Immature natural killer cell (primary cell): ENCODE measurements at regions not wholly inside any gene's neighbourhood (a gene's known extent, or its start where the extent isn't known, plus 50 kb on each side); places are given as distances from the start of the nearest gene placed in this dataset.

Experiments used
- DNase-seq, 3 donors: peaks; one replicate each; pipeline ENCODE4 v3.0.0; 2022; ENCODE audit warnings: mixed read lengths in 1 of 3
- H3K27ac Mint-ChIP-seq, 6 donors: one replicate each; pipeline ENCODE4 v1.8.0; 2020; ENCODE audit warnings: mixed read lengths in 6 of 6, mild to moderate bottlenecking in 5 of 6, inconsistent platforms in 4 of 6, moderate library complexity in 3 of 6
- H3K27me3 Mint-ChIP-seq, 3 donors: one replicate each; pipeline ENCODE4 v1.8.0; 2020 to 2021; ENCODE audit warnings: low read depth in 3 of 3, mild to moderate bottlenecking in 3 of 3, mixed read lengths in 3 of 3, moderate library complexity in 3 of 3, inconsistent platforms in 1 of 3
- H3K36me3 Mint-ChIP-seq, 3 donors: one replicate each; pipeline ENCODE4 v1.8.0; 2020; ENCODE audit warnings: mixed read lengths in 3 of 3, inconsistent platforms in 2 of 3, mild to moderate bottlenecking in 2 of 3
- H3K4me1 Mint-ChIP-seq, 2 donors: one replicate each; pipeline ENCODE4 v1.8.0; 2020; ENCODE audit warnings: inconsistent platforms in 2 of 2, mild to moderate bottlenecking in 2 of 2, mixed read lengths in 2 of 2, moderate library complexity in 1 of 2
- H3K4me3 Mint-ChIP-seq, 5 donors: one replicate each; pipeline ENCODE4 v1.8.0; 2020; ENCODE audit warnings: mild to moderate bottlenecking in 5 of 5, mixed read lengths in 5 of 5, inconsistent platforms in 3 of 5, moderate library complexity in 3 of 5
- H3K9me3 Mint-ChIP-seq, 6 donors: one replicate each; pipeline ENCODE4 v1.8.0; 2020; ENCODE audit warnings: mild to moderate bottlenecking in 6 of 6, mixed read lengths in 6 of 6, inconsistent platforms in 4 of 6, moderate library complexity in 3 of 6

DNA sequence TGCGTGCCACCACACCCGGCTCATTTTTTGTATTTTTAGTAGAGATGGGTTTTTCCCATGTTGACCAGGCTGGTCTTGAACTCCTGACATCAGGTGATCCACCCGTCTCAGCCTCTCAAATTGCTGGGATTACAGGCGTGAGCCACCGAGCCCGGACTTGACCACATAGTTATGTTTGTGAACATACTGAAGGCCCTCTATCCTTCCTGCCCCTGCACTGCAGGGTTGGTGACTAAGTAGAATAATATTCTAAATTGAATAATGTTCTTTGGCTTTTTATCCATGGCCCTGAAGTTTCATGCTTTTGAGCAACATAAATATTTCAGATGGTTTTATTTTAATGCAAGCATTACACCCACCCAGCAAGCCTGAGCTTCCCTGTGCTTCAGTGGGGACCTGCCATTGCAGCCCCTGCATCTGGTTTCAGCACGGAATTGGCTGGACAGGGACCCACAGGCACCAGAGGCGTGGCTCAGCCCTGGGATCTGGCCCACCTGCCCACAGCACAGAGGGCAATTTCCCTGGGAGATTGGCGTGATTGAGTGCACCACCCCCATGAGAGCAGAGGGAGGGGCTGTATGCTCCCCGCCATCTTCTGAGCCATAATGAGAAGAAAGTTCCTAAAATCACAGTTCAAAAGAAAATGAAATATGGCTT lies 460.5 kb downstream of the BRD1 start:
- Mint-ChIP-seq H3K27ac (no peak overlapping the region), H3K9me3 (no peaks in the 10 kb centered on the region), H3K27me3 (peaks cover 1 to 8% (median 2%) of the 10 kb centered on the region in 3 donors), H3K4me1 (peaks cover 0 to 3% of the 10 kb centered on the region in 2 donors), H3K36me3 (no peaks in the 10 kb centered on the region), H3K4me3 (no peak overlapping the region)
- DNase-seq = no peak

DNA sequence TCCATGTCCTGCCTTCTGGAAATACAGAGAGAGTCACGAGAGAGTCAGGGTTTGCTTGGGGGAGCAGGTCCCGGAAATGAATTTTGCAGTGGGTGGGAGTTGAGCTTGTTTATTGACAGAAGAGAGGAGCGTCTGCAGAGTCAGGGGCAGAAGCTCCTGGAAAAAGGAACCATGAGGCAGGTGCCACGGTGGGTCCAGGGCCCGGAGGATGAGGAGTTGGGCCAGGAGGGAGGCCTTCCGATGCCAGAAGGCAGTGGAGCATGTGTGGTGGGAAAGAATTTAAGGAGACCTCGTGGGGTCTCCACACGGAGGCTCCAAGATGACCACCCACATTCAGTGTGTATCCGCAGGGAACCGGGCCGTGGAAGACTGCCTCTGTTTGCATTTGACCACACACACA lies 461.2 kb downstream of the BRD1 start:
- Mint-ChIP-seq H3K27ac (no peak overlapping the region), H3K36me3 (no peaks in the 10 kb centered on the region), H3K4me3 (no peak overlapping the region), H3K27me3 (peaks cover 1 to 8% (median 2%) of the 10 kb centered on the region in 3 donors), H3K4me1 (peaks cover 0 to 3% of the 10 kb centered on the region in 2 donors), H3K9me3 (no peaks in the 10 kb centered on the region)
- no peak for DNase-seq

DNA sequence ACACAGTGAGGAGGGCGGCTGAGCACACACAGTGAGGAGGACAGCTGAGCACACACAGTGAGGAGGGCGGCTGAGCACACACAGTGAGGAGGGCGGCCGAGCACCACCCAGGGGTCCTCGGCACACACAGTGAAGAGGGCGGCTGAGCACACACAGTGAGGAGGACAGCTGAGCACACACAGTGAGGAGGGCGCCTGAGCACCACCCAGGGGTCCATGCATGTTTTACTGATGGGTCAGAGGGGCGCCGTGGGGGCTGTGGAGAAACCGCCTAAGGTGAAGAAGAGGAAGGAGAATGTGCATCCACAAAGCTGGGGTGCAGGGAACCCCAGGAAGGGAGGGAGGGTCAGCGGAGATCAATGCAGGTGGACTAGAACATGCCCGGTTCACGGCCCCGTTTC lies 461.8 kb downstream of the BRD1 start:
- H3K27ac Mint-ChIP-seq = no peak overlapping the region
- H3K4me3 Mint-ChIP-seq = no peak overlapping the region
- peaks cover 0 to 3% of the 10 kb centered on the region in 2 donors for H3K4me1 Mint-ChIP-seq
- peaks cover 1 to 8% (median 2%) of the 10 kb centered on the region in 3 donors for H3K27me3 Mint-ChIP-seq
- H3K9me3 Mint-ChIP-seq = no peaks in the 10 kb centered on the region
- no peaks in the 10 kb centered on the region for H3K36me3 Mint-ChIP-seq
- DNase-seq = no peak

- DNase-seq = no peak
- peaks cover 0 to 3% of the 10 kb centered on the region in 2 donors for H3K4me1 Mint-ChIP-seq
- no peaks in the 10 kb centered on the region for H3K36me3 Mint-ChIP-seq
- no peak overlapping the region for H3K4me3 Mint-ChIP-seq
- H3K9me3 Mint-ChIP-seq = no peaks in the 10 kb centered on the region
- H3K27me3 Mint-ChIP-seq = peaks cover 1 to 8% (median 2%) of the 10 kb centered on the region in 3 donors
- H3K27ac Mint-ChIP-seq = no peak overlapping the region
Measured at GRCh38 chr22:49365191-49365837, 462.4 kb downstream of the BRD1 start.

- no peak overlapping the region for H3K27ac Mint-ChIP-seq
Measured at GRCh38 chr22:49364398-49364797, 463.3 kb downstream of the BRD1 start.

DNA sequence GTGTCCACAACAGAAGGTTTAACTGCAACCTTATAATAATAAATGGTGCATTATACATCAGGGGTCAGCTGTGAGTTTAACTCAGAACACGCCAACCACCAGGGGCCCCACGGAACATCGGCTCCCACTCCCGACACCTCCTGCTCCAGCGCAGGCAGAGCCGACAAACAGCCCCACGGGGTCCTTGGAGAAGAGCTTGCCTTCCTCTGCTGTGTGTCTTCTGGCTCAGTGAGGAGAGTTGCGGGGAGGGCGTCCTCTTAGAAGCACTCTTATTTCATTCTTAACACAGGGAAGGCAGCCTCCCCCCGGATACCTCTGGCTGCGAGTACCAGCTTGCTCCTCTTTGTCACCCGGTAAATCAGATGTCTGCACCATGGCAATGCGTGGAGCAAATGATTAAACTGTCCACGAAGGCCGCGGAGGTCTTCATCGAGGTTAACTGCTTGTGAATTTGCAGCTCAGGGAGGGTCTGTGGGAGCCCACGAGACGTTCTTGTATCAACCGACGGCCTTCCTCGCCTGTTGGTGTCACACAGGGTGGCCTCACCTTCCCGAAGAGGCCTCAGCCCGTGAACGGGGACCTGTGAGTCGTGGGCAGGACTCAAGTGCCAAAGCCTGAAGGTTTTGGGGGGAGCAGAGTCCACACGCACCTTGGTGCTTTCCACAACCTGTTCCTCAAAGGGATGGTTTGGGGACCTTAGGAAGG lies 464.0 kb downstream of the BRD1 start:
- no peaks in the 10 kb centered on the region for H3K36me3 Mint-ChIP-seq
- no peaks in the 10 kb centered on the region for H3K4me1 Mint-ChIP-seq
- no peaks in the 10 kb centered on the region for H3K9me3 Mint-ChIP-seq
- peaks cover 1 to 13% (median 2%) of the 10 kb centered on the region in 3 donors for H3K27me3 Mint-ChIP-seq
- DNase-seq = no peak
- no peak overlapping the region for H3K27ac Mint-ChIP-seq
- H3K4me3 Mint-ChIP-seq = no peak overlapping the region

More at GRCh38 chr22:49364398-49364797, 463.3 kb downstream of the BRD1 start:
- H3K27me3 Mint-ChIP-seq = peaks cover 1 to 8% (median 2%) of the 10 kb centered on the region in 3 donors
- H3K36me3 Mint-ChIP-seq = no peaks in the 10 kb centered on the region
- no peak overlapping the region for H3K4me3 Mint-ChIP-seq
- DNase-seq = no peak
- peaks cover 0 to 3% of the 10 kb centered on the region in 2 donors for H3K4me1 Mint-ChIP-seq
- H3K9me3 Mint-ChIP-seq = no peaks in the 10 kb centered on the region

GRCh38 chr22:49362211-49362839 lies 465.3 kb downstream of the BRD1 start:
- Mint-ChIP-seq H3K9me3 (no peaks in the 10 kb centered on the region), H3K36me3 (no peaks in the 10 kb centered on the region), H3K4me1 (no peaks in the 10 kb centered on the region), H3K27ac (no peak overlapping the region), H3K4me3 (no peak overlapping the region), H3K27me3 (peaks cover 1 to 10% (median 2%) of the 10 kb centered on the region in 3 donors)
- no peak for DNase-seq

DNA sequence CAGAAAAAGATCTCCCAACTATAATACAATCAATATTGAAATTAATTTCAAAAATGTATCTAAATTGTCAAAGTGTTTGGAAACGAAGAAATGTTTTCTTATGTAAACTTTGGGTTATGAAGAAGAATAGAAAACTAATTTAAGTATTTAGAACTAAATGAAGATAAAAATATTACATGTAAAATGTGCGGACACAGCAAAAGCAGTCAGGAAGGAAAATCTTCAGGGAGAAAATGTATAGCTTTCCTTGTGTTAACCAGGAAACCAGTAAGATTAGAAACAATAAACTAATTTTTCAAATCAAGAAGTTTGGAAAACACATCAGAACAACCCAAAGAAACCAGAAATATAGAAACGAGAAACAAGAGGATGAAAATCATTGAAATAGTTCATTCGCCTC lies 466.5 kb downstream of the BRD1 start:
- no peak for DNase-seq
- Mint-ChIP-seq H3K27me3 (peaks cover 1 to 10% (median 4%) of the 10 kb centered on the region in 3 donors), H3K9me3 (no peaks in the 10 kb centered on the region), H3K4me3 (no peak overlapping the region), H3K27ac (no peak overlapping the region), H3K36me3 (no peaks in the 10 kb centered on the region), H3K4me1 (no peaks in the 10 kb centered on the region)

DNA sequence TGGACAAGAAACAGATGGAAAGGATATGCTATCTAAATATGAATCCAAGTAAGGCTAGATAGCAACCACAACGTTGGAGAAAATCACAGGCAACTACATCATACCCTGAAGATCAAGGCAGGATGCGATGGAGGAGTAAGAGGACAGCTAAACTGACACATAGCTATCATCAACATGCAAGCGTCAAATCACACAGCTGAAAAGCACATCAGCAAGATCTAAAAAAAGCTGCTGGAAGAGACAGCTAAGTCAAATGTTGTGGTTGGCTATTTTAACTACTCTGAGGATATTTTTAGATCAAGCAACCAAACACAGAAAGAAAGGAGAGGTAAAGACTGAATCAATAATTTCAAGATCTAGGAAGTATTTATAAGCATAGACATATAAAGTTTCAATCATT lies 466.9 kb downstream of the BRD1 start:
- no peaks in the 10 kb centered on the region for H3K4me1 Mint-ChIP-seq
- no peak overlapping the region for H3K4me3 Mint-ChIP-seq
- H3K36me3 Mint-ChIP-seq = no peaks in the 10 kb centered on the region
- no peaks in the 10 kb centered on the region for H3K9me3 Mint-ChIP-seq
- no peak overlapping the region for H3K27ac Mint-ChIP-seq
- peaks cover under 1 to 11% (median 3%) of the 10 kb centered on the region in 3 donors for H3K27me3 Mint-ChIP-seq
- DNase-seq = no peak

DNA sequence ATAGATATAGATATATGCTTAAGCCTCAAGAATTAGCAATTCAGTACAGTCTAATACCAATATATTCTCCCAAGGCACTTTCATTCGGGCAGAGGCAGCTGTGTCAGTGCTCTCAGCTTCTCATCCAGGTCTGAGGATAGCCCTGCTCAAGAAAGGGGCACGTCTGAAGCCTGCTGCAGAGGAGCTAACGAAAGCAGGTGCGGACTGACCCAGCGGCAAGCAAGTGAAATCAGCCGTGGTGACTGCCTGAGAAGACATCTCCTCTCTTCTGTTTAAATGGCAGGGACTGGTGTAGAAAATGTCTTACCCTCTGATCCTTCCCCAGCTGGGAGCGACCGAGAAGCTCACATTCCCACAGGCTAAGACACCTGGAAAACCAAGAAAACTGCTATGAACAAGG lies 468.6 kb downstream of the BRD1 start:
- DNase-seq = no peak
- Mint-ChIP-seq H3K4me3 (no peak overlapping the region), H3K27me3 (peaks cover 0 to 16% (median 3%) of the 10 kb centered on the region in 3 donors), H3K4me1 (no peaks in the 10 kb centered on the region), H3K36me3 (no peaks in the 10 kb centered on the region), H3K9me3 (no peaks in the 10 kb centered on the region), H3K27ac (no peak overlapping the region)

- peaks cover 3 to 22% (median 3%) of the 10 kb centered on the region in 3 donors for H3K27me3 Mint-ChIP-seq
- DNase-seq = no peak
- H3K4me1 Mint-ChIP-seq = no peaks in the 10 kb centered on the region
- no peak overlapping the region for H3K27ac Mint-ChIP-seq
- H3K4me3 Mint-ChIP-seq = no peak overlapping the region
- H3K36me3 Mint-ChIP-seq = no peaks in the 10 kb centered on the region
- no peaks in the 10 kb centered on the region for H3K9me3 Mint-ChIP-seq
Measured at GRCh38 chr22:49357661-49358440, 469.8 kb downstream of the BRD1 start.

DNA sequence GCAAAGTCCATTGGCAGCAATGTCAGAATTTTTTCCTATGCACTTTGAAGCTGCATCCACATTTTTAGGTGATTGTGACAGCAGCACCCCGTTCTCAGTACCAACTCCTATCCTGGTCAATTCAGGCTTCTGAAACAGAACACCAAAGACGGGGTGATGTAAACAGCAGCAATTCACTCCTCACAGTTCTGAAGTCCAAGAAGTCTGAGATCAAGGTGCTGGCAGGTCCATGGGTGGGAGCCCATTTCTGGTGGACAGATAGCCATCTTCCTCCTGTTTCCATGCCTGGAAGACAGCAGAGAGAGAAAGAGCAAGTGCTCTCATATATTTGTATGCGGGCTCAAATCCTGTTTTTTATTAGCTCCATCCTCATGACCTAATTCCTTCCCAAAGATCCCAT lies 471.2 kb downstream of the BRD1 start:
- Mint-ChIP-seq H3K4me3 (no peak overlapping the region), H3K4me1 (no peaks in the 10 kb centered on the region), H3K36me3 (no peaks in the 10 kb centered on the region), H3K9me3 (no peaks in the 10 kb centered on the region), H3K27me3 (peaks cover 3 to 18% (median 4%) of the 10 kb centered on the region in 3 donors), H3K27ac (no peak overlapping the region)
- DNase-seq = no peak

DNA sequence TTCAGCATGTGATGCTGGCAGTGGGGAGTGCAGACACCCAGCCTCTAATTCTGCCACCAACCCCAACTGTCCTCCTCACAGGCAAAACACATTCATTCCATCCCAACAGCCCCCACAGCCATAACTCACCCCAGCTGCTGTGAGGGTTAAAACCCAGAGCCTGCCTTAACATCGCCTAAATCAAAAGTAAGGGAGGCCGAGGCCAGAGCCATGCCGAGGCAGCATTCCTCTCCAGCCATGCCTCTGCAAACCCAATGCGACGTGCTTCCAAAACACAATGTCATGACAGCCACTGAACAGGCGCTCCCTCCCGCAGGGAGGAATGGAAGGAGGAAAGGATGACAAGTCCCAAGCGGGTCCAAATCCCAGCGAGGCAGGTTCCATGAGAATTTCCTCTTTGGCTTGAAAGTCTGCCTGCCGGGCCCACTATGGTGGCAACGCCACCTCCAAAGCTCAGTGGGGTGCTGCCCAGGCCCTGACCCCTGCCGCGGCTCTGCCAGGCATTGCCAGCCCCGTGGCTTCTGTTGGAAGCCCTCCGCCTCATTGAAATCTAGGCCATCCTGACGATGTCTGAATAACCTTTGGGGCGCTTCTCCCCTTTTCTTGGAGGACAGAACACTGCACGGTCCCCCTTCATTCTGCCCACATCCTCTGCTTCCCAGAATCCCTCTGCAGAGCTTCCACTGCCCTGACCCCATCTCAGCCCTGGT lies 472.3 kb downstream of the BRD1 start:
- H3K4me3 Mint-ChIP-seq = no peak overlapping the region
- peaks cover 3 to 18% (median 4%) of the 10 kb centered on the region in 3 donors for H3K27me3 Mint-ChIP-seq
- H3K27ac Mint-ChIP-seq = no peak overlapping the region
- no peaks in the 10 kb centered on the region for H3K36me3 Mint-ChIP-seq
- DNase-seq = no peak
- H3K4me1 Mint-ChIP-seq = no peaks in the 10 kb centered on the region
- no peaks in the 10 kb centered on the region for H3K9me3 Mint-ChIP-seq
